ENCODE measurements at regions not wholly inside any gene's neighbourhood (a gene's known extent, or its start where the extent isn't known, plus 50 kb on each side); places are given as distances from the start of the nearest gene placed in this dataset.

DNA sequence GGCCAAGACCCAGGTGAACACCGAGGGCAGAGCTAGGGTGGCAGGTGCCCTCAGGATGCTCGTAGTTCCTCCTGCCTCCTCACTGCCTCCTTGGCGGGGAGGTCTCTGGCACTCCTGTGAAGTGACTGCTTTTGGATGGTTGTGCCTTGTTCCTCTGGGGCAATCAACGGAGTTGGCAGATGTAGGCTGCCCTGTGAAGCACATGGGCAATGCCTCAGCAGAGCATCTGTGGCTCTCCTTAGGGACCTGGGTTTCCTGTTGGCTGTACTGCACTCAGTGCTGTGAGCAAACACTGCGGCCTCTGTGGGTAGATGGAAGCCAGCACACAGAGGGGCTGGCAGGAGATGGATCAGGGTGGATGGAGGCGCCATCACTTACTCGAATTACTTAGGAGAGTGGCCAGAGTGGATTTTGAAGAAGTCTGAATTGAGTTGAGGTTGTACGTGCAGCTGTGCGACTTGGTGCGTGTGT is 71.4 kb upstream of the COL5A1 start:
- Histone ChIP-seq H3K27me3 (ENCODE audit: control insufficient read depth, insufficient read depth, low read length) (no peaks in the 10 kb centered on the region), H3K9me3 (ENCODE audit: control insufficient read depth, insufficient read depth, low read length) (peaks cover 6% of the 10 kb centered on the region), H3K36me3 (ENCODE audit: control insufficient read depth, insufficient read depth, low read length) (no peaks in the 10 kb centered on the region), H3K4me1 (ENCODE audit: control insufficient read depth, insufficient read depth, low read length) (no peaks in the 10 kb centered on the region), H3K4me3 (ENCODE audit: low read length) (no peak overlapping the region), H3K27ac (ENCODE audit: low read length) (no peak overlapping the region)
- TF ChIP-seq, protein P1, sequence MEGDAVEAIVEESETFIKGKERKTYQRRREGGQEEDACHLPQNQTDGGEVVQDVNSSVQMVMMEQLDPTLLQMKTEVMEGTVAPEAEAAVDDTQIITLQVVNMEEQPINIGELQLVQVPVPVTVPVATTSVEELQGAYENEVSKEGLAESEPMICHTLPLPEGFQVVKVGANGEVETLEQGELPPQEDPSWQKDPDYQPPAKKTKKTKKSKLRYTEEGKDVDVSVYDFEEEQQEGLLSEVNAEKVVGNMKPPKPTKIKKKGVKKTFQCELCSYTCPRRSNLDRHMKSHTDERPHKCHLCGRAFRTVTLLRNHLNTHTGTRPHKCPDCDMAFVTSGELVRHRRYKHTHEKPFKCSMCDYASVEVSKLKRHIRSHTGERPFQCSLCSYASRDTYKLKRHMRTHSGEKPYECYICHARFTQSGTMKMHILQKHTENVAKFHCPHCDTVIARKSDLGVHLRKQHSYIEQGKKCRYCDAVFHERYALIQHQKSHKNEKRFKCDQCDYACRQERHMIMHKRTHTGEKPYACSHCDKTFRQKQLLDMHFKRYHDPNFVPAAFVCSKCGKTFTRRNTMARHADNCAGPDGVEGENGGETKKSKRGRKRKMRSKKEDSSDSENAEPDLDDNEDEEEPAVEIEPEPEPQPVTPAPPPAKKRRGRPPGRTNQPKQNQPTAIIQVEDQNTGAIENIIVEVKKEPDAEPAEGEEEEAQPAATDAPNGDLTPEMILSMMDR (IDR thresholded peaks at IDR 0.05) = no peak
- Mint-ChIP-seq H3K4me3 (no peak overlapping the region), H3K4me1 (no peaks in the 10 kb centered on the region), H3K9me3 (no peaks in the 10 kb centered on the region), H3K36me3 (no peaks in the 10 kb centered on the region), H3K27me3 (ENCODE audit: low read depth in 2 of 2) (no peaks in the 10 kb centered on the region), H3K27ac (no peak overlapping the region)
- WGBS (ENCODE audit: insufficient coverage) = 62% methylated on average over 10 of the region's 10 CpGs
- peak in 1 of 3 donors; percentile 28 for ATAC-seq
- intact Hi-C loops (cut with micrococcal nuclease) = no loop called here
- DNase-seq = peak in 1 of 2 donors; percentile 13

DNA sequence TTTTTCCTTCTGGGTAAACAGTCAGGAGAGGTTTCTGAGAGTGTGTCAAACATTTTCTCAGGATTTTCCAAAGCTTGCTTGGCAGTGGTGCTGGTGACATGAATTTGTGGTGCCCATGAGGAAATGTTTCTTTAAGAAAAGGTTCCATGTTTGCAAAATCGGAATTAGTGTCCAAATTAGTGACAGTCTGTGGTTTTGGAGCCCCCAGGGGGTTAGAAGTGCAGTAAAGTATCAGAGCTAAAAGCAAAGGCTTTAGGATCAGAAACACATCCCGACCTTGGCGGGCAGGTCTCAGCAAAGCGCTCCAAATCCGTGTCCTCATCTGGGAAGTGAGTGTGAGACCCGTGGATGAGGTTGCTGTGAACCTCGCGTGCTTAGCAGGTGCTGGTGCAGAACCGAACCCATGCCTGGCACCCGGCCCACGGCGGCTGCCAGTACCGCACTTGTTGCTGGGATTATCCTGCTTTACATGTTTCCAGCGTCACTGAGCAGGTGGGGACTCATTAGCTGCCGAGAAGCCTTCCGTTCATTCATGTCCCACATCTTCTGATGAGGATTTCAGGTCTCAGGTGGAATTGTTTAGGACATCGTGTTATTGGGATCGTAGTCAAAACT is 70.8 kb upstream of the COL5A1 start:
- H3K27me3 Mint-ChIP-seq (ENCODE audit: low read depth in 2 of 2) = peaks cover 0 to 2% of the 10 kb centered on the region in 2 donors
- no peaks in the 10 kb centered on the region for H3K9me3 Mint-ChIP-seq

DNA sequence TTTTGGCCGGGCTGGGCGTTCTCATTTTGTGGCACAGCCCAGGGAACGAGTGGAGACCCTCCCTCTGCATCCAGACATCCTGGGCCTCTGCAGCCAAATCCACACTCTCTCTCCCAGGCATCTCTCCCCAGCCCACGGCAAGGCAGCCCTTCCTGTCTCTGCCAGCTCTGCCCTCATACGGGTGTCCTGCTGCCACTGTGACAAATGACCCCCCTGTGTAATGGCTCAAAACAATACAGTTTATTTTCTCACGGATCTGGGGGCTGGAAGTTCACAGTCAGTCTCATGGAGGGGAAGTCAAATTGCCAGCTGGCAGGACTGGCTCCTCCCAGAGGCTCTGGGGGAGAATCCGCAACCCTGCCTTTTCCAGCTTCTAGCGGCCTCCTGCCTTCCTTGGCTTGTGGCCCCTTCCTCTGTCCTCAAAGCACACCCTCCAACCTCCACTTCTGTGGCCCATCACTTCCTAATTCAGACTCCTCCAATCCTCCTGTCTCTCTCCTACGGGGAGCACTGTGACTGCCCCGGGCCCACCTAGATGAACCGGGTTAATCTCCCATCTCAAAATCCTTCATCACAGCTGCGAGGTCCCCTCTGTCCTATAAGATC is 70.2 kb upstream of the COL5A1 start:
- H3K27me3 Mint-ChIP-seq (ENCODE audit: low read depth in 2 of 2) = peaks cover 2 to 3% of the 10 kb centered on the region in 2 donors
- H3K36me3 ChIP-seq (ENCODE audit: control insufficient read depth, insufficient read depth, low read length) = no peaks in the 10 kb centered on the region
- H3K4me1 Mint-ChIP-seq = no peaks in the 10 kb centered on the region
- peaks cover 6% of the 10 kb centered on the region for H3K9me3 ChIP-seq (ENCODE audit: control insufficient read depth, insufficient read depth, low read length)
- H3K9me3 Mint-ChIP-seq = no peaks in the 10 kb centered on the region
- H3K36me3 Mint-ChIP-seq = no peaks in the 10 kb centered on the region
- TF ChIP-seq, protein P1 (IDR thresholded peaks at IDR 0.05) = no peak
- H3K4me1 ChIP-seq (ENCODE audit: control insufficient read depth, insufficient read depth, low read length) = no peaks in the 10 kb centered on the region
- WGBS (ENCODE audit: insufficient coverage) = 68% methylated on average over 12 of the region's 12 CpGs
- intact Hi-C loops (cut with micrococcal nuclease) = no loop called here
- H3K27ac Mint-ChIP-seq = peak overlapping the region in 1 of 2 donors; percentile 69
- no peaks in the 10 kb centered on the region for H3K27me3 ChIP-seq (ENCODE audit: control insufficient read depth, insufficient read depth, low read length)
- H3K27ac ChIP-seq (ENCODE audit: low read length) = no peak overlapping the region
- H3K4me3 Mint-ChIP-seq = no peak overlapping the region
- no peak overlapping the region for H3K4me3 ChIP-seq (ENCODE audit: low read length)
- ATAC-seq (no peak), DNase-seq (no peak)

More for the DNA sequence above, 70.8 kb upstream of the COL5A1 start:
- Mint-ChIP-seq H3K4me3 (no peak overlapping the region), H3K4me1 (no peaks in the 10 kb centered on the region), H3K27ac (no peak overlapping the region), H3K36me3 (no peaks in the 10 kb centered on the region)
- Histone ChIP-seq H3K36me3 (ENCODE audit: control insufficient read depth, insufficient read depth, low read length) (no peaks in the 10 kb centered on the region), H3K4me3 (ENCODE audit: low read length) (no peak overlapping the region), H3K27ac (ENCODE audit: low read length) (no peak overlapping the region), H3K27me3 (ENCODE audit: control insufficient read depth, insufficient read depth, low read length) (no peaks in the 10 kb centered on the region), H3K9me3 (ENCODE audit: control insufficient read depth, insufficient read depth, low read length) (peaks cover 6% of the 10 kb centered on the region), H3K4me1 (ENCODE audit: control insufficient read depth, insufficient read depth, low read length) (no peaks in the 10 kb centered on the region)
- intact Hi-C loops (cut with micrococcal nuclease) = no loop called here
- TF ChIP-seq, protein P1 (IDR thresholded peaks at IDR 0.05) = no peak
- DNase-seq = no peak
- ATAC-seq = no peak
- 81% methylated on average over 18 of the region's 18 CpGs for WGBS (ENCODE audit: insufficient coverage)

All from natural killer cell (primary cell).